ENCODE measurements at regions not wholly inside any gene's neighbourhood (a gene's known extent, or its start where the extent isn't known, plus 50 kb on each side); places are given as distances from the start of the nearest gene placed in this dataset.
A peak's percentile ranks its signal among the peaks of the same experiment; 100 is the strongest.

- TF ChIP-seq RFX5 (IDR thresholded peaks at IDR 0.05) (no peak), RARB (CRISPR knock-in tag; IDR thresholded peaks at IDR 0.05) (no peak), GATA3 (IDR thresholded peaks at IDR 0.05; ENCODE audit: borderline replicate concordance) (no peak), SREBF2 (IDR thresholded peaks at IDR 0.05) (no peak), NR3C1 (IDR thresholded peaks at IDR 0.05) (no peak), MAZ (IDR thresholded peaks at IDR 0.05; ENCODE audit: borderline replicate concordance, low read depth, low read length) (no peak), MYC (IDR thresholded peaks at IDR 0.05; ENCODE audit: borderline replicate concordance, low read length) (no peak), RCOR1 (IDR thresholded peaks at IDR 0.05; ENCODE audit: low read depth, low read length) (no peak)
- TF ChIP-seq, protein P1, sequence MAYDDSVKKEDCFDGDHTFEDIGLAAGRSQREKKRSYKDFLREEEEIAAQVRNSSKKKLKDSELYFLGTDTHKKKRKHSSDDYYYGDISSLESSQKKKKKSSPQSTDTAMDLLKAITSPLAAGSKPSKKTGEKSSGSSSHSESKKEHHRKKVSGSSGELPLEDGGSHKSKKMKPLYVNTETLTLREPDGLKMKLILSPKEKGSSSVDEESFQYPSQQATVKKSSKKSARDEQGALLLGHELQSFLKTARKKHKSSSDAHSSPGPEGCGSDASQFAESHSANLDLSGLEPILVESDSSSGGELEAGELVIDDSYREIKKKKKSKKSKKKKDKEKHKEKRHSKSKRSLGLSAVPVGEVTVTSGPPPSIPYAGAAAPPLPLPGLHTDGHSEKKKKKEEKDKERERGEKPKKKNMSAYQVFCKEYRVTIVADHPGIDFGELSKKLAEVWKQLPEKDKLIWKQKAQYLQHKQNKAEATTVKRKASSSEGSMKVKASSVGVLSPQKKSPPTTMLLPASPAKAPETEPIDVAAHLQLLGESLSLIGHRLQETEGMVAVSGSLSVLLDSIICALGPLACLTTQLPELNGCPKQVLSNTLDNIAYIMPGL (CRISPR knock-in tag; IDR thresholded peaks at IDR 0.05; ENCODE audit: borderline replicate concordance) = no peak
- ChIA-PET POLR2A (no interaction called here), CTCF (no interaction called here)
- Histone ChIP-seq H3K9me3 (no peaks in the 10 kb centered on the region), H3K27ac (no peak overlapping the region), H3K4me1 (0 out of 3 replicates have a peak, but pooled peaks cover 5% of the 10 kb centered on the region), H3K4me3 (no peak overlapping the region), H3K4me2 (peak overlapping the region; percentile 39)
- ATAC-seq (no peak), DNase-seq (ENCODE audit: low read depth in 1 of 2, low spot score in 1 of 2) (no peak), FAIRE-seq (no peak)
- 0% methylated on average over 1 of the region's 1 CpG for WGBS (ENCODE audit: missing lambda C conversion rate)
These were observed 724.9 kb upstream of the MIR17HG start for GRCh38 chr13:90622541-90622940.

DNA sequence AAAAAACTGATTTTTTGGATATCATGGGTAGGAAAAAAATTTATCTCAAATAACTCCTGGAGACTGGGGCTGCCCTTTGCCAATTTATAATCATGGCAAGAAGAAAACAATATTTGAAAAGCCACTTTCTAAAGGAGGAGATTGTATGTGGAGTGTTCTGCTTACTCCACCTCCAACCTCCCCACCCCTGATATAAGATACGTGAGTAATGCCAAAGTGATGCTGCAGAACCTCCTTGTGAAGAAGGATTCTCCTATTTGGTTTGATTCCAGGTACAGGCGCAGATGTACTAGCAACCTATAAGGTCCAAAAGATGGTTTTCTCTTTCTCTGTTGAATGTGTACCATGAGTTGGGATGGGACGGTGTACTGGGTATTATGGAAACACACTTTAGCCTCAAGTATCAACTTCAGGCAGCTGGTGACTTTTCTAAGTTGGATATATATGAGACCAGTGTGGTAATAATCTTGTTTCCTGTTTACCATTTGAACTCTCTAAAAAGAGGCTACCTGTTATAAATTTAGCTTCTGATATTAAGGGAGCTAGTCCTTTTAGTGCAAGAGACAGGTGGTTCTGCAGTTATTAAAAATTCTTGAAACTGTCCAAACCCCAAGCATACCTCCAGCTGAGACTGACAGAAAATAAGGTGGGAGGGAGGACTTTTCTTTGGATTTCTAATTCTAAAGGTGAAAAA is 724.0 kb upstream of the MIR17HG start:
- DNase-seq (ENCODE audit: low read depth in 1 of 2, low spot score in 1 of 2) (no peak), ATAC-seq (no peak), FAIRE-seq (no peak)
- H3K27ac ChIP-seq = no peak overlapping the region
- 0 out of 3 replicates have a peak, but pooled peaks cover 5% of the 10 kb centered on the region for H3K4me1 ChIP-seq
- no peak overlapping the region for H3K4me2 ChIP-seq
- 86% methylated on average over 3 of the region's 3 CpGs for WGBS (ENCODE audit: missing lambda C conversion rate)
- no peak overlapping the region for H3K4me3 ChIP-seq
- ChIA-PET CTCF (no interaction called here), POLR2A (no interaction called here)
- TF ChIP-seq FOXS1 (CRISPR knock-in tag; IDR thresholded peaks at IDR 0.05) (no peak), JUNB (IDR thresholded peaks at IDR 0.05) (no peak), ZSCAN20 (CRISPR knock-in tag; IDR thresholded peaks at IDR 0.05) (no peak), MYC (IDR thresholded peaks at IDR 0.05; ENCODE audit: borderline replicate concordance, low read length) (no peak), ESRRA (IDR thresholded peaks at IDR 0.05; ENCODE audit: borderline replicate concordance, low read length) (no peak), CBX2 (IDR thresholded peaks at IDR 0.05; ENCODE audit: borderline replicate concordance, low read depth) (no peak), RFX5 (IDR thresholded peaks at IDR 0.05) (no peak), KDM5A (IDR thresholded peaks at IDR 0.05) (no peak), RCOR1 (IDR thresholded peaks at IDR 0.05; ENCODE audit: low read depth, low read length) (no peak), FOSL2 (IDR thresholded peaks at IDR 0.05) (no peak), FOSL2 (CRISPR knock-in tag; IDR thresholded peaks at IDR 0.05) (no peak), ZFP36 (IDR thresholded peaks at IDR 0.05; ENCODE audit: borderline replicate concordance, partially characterized antibody) (no peak), CTCF (IDR thresholded peaks at IDR 0.05) (no peak), USF2 (IDR thresholded peaks at IDR 0.05) (no peak), POLR2AphosphoS2 (conservative IDR thresholded peaks at IDR 0.05; ENCODE audit: low read length) (no peak)
- TF ChIP-seq, protein P1 (CRISPR knock-in tag; IDR thresholded peaks at IDR 0.05; ENCODE audit: borderline replicate concordance) = no peak
- TF ChIP-seq, protein P2, sequence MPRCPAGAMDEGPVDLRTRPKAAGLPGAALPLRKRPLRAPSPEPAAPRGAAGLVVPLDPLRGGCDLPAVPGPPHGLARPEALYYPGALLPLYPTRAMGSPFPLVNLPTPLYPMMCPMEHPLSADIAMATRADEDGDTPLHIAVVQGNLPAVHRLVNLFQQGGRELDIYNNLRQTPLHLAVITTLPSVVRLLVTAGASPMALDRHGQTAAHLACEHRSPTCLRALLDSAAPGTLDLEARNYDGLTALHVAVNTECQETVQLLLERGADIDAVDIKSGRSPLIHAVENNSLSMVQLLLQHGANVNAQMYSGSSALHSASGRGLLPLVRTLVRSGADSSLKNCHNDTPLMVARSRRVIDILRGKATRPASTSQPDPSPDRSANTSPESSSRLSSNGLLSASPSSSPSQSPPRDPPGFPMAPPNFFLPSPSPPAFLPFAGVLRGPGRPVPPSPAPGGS (IDR thresholded peaks at IDR 0.05) = no peak
- TF ChIP-seq, protein P3, sequence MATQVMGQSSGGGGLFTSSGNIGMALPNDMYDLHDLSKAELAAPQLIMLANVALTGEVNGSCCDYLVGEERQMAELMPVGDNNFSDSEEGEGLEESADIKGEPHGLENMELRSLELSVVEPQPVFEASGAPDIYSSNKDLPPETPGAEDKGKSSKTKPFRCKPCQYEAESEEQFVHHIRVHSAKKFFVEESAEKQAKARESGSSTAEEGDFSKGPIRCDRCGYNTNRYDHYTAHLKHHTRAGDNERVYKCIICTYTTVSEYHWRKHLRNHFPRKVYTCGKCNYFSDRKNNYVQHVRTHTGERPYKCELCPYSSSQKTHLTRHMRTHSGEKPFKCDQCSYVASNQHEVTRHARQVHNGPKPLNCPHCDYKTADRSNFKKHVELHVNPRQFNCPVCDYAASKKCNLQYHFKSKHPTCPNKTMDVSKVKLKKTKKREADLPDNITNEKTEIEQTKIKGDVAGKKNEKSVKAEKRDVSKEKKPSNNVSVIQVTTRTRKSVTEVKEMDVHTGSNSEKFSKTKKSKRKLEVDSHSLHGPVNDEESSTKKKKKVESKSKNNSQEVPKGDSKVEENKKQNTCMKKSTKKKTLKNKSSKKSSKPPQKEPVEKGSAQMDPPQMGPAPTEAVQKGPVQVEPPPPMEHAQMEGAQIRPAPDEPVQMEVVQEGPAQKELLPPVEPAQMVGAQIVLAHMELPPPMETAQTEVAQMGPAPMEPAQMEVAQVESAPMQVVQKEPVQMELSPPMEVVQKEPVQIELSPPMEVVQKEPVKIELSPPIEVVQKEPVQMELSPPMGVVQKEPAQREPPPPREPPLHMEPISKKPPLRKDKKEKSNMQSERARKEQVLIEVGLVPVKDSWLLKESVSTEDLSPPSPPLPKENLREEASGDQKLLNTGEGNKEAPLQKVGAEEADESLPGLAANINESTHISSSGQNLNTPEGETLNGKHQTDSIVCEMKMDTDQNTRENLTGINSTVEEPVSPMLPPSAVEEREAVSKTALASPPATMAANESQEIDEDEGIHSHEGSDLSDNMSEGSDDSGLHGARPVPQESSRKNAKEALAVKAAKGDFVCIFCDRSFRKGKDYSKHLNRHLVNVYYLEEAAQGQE (IDR thresholded peaks at IDR 0.05) = no peak
- TF ChIP-seq, protein P4, sequence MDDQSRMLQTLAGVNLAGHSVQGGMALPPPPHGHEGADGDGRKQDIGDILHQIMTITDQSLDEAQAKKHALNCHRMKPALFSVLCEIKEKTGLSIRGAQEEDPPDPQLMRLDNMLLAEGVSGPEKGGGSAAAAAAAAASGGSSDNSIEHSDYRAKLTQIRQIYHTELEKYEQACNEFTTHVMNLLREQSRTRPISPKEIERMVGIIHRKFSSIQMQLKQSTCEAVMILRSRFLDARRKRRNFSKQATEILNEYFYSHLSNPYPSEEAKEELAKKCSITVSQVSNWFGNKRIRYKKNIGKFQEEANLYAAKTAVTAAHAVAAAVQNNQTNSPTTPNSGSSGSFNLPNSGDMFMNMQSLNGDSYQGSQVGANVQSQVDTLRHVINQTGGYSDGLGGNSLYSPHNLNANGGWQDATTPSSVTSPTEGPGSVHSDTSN (IDR thresholded peaks at IDR 0.05) = no peak
- no peaks in the 10 kb centered on the region for H3K9me3 ChIP-seq
